ENCODE measurements at regions not wholly inside any gene's neighbourhood (a gene's known extent, or its start where the extent isn't known, plus 50 kb on each side); places are given as distances from the start of the nearest gene placed in this dataset.

GRCh38 chr11:95595973-95596489, 193.6 kb downstream of the FAM76B start:
- H3K27ac Mint-ChIP-seq (ENCODE audit: unreplicated experiment), result no peak overlapping the region
- peaks cover 7% of the 10 kb centered on the region for H3K27me3 Mint-ChIP-seq (ENCODE audit: insufficient read depth, unreplicated experiment)
- Histone ChIP-seq H3K36me3 (ENCODE audit: control insufficient read depth, insufficient read depth, low read length) (no peaks in the 10 kb centered on the region), H3K9me3 (no peaks in the 10 kb centered on the region), H3K4me3 (ENCODE audit: low read depth, low read length) (no peak overlapping the region), H3K27me3 (replicated peaks; ENCODE audit: control insufficient read depth, insufficient read depth, low read length) (no peaks in the 10 kb centered on the region; the same call in 1 of the 2 replicates), H3K4me1 (no peaks in the 10 kb centered on the region)
- ChIA-PET CTCF (no interaction called here), POLR2A (no interaction called here)
- H3K36me3 Mint-ChIP-seq (ENCODE audit: insufficient read depth, unreplicated experiment), result no peaks in the 10 kb centered on the region
- no peak for TF ChIP-seq CTCF (IDR thresholded peaks at IDR 0.05; ENCODE audit: insufficient read depth in 1 of 2, low read depth in 1 of 2, low read length in 1 of 2, severe bottlenecking in 1 of 2, unreplicated experiment in 1 of 2)
- H3K9me3 Mint-ChIP-seq (ENCODE audit: unreplicated experiment), result no peaks in the 10 kb centered on the region
- no peak overlapping the region for H3K4me3 Mint-ChIP-seq (ENCODE audit: unreplicated experiment)
- BruUV-seq (replicated peaks), result no TSS peak
- no peak for DNase-seq
- intact Hi-C loops (cut with micrococcal nuclease; ENCODE audit: unreplicated experiment), result no loop called here
- H3K4me1 Mint-ChIP-seq (ENCODE audit: low read depth, unreplicated experiment), result no peaks in the 10 kb centered on the region

GRCh38 chr11:95595541-95595940, 194.0 kb downstream of the FAM76B start:
- POLR2A ChIA-PET, result no interaction called here
- H3K4me3 Mint-ChIP-seq (ENCODE audit: unreplicated experiment), result no peak overlapping the region
- CTCF ChIA-PET, result no interaction called here

GRCh38 chr11:95593111-95593510, 196.5 kb downstream of the FAM76B start:
- no peaks in the 10 kb centered on the region for H3K36me3 Mint-ChIP-seq (ENCODE audit: insufficient read depth, unreplicated experiment)
- H3K27me3 Mint-ChIP-seq (ENCODE audit: insufficient read depth, unreplicated experiment), result peaks cover 11% of the 10 kb centered on the region
- ChIA-PET CTCF (no interaction called here), POLR2A (no interaction called here)
- no peak for DNase-seq
- no peak for TF ChIP-seq CTCF (IDR thresholded peaks at IDR 0.05; ENCODE audit: insufficient read depth in 1 of 2, low read depth in 1 of 2, low read length in 1 of 2, severe bottlenecking in 1 of 2, unreplicated experiment in 1 of 2)
- no peaks in the 10 kb centered on the region for H3K4me1 ChIP-seq
- no peak overlapping the region for H3K4me3 Mint-ChIP-seq (ENCODE audit: unreplicated experiment)
- no peaks in the 10 kb centered on the region; the same call in 1 of the 2 replicates for H3K27me3 ChIP-seq (replicated peaks; ENCODE audit: control insufficient read depth, insufficient read depth, low read length)
- no TSS peak for BruUV-seq (replicated peaks)
- no peak overlapping the region for H3K27ac Mint-ChIP-seq (ENCODE audit: unreplicated experiment)
- H3K4me3 ChIP-seq (ENCODE audit: low read depth, low read length), result no peak overlapping the region
- H3K4me1 Mint-ChIP-seq (ENCODE audit: low read depth, unreplicated experiment), result no peaks in the 10 kb centered on the region
- H3K36me3 ChIP-seq (ENCODE audit: control insufficient read depth, insufficient read depth, low read length), result no peaks in the 10 kb centered on the region
- no peaks in the 10 kb centered on the region for H3K9me3 Mint-ChIP-seq (ENCODE audit: unreplicated experiment)
- no peaks in the 10 kb centered on the region for H3K9me3 ChIP-seq
- intact Hi-C loops (cut with micrococcal nuclease; ENCODE audit: unreplicated experiment), result loop anchor here (5.0 kb wide), 1 partner anchor 441 kb away; no protein-coding TSS in a partner anchor

More at GRCh38 chr11:95595541-95595940, 194.0 kb downstream of the FAM76B start:
- intact Hi-C loops (cut with micrococcal nuclease; ENCODE audit: unreplicated experiment), result no loop called here
- Mint-ChIP-seq H3K27ac (ENCODE audit: unreplicated experiment) (no peak overlapping the region), H3K9me3 (ENCODE audit: unreplicated experiment) (no peaks in the 10 kb centered on the region), H3K27me3 (ENCODE audit: insufficient read depth, unreplicated experiment) (peaks cover 11% of the 10 kb centered on the region), H3K36me3 (ENCODE audit: insufficient read depth, unreplicated experiment) (no peaks in the 10 kb centered on the region), H3K4me1 (ENCODE audit: low read depth, unreplicated experiment) (no peaks in the 10 kb centered on the region)
- no peak for DNase-seq
- TF ChIP-seq CTCF (IDR thresholded peaks at IDR 0.05; ENCODE audit: insufficient read depth in 1 of 2, low read depth in 1 of 2, low read length in 1 of 2, severe bottlenecking in 1 of 2, unreplicated experiment in 1 of 2), result no peak
- BruUV-seq (replicated peaks), result no TSS peak
- H3K4me1 ChIP-seq, result no peaks in the 10 kb centered on the region
- no peaks in the 10 kb centered on the region; the same call in 1 of the 2 replicates for H3K27me3 ChIP-seq (replicated peaks; ENCODE audit: control insufficient read depth, insufficient read depth, low read length)
- H3K4me3 ChIP-seq (ENCODE audit: low read depth, low read length), result no peak overlapping the region
- H3K9me3 ChIP-seq, result no peaks in the 10 kb centered on the region
- H3K36me3 ChIP-seq (ENCODE audit: control insufficient read depth, insufficient read depth, low read length), result no peaks in the 10 kb centered on the region

Measured in Caco-2 (cell line).